ENCODE measurements at regions not wholly inside any gene's neighbourhood (a gene's known extent, or its start where the extent isn't known, plus 50 kb on each side); places are given as distances from the start of the nearest gene placed in this dataset.

DNA sequence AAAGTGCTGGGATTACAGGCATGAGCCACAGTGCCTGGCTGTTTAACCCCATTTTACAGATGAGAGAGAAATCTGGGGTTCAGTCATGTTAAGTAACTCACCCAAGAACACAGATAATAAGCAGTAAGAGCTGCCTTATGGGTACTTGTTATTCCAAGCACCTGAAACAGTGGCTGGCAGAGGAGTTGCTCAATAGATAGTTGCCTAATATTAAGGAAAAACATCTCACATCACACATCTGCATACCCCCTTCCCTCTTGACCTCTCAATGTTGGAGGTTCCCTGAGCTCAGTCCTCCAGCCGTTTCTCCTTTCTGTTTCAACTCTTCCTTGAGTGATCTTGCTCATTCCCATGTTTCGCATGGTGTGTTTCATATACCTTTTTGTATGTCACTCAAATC, 401.9 kb downstream of the KLF12 start:
- Histone ChIP-seq H3K4me3 (ENCODE audit: low read length) (no peak overlapping the region), H3K27me3 (ENCODE audit: control insufficient read depth, insufficient read depth, low read length) (no peaks in the 10 kb centered on the region), H3K9ac (ENCODE audit: low read length) (no peak overlapping the region), H3K4me1 (ENCODE audit: control insufficient read depth, insufficient read depth, low read length) (no peaks in the 10 kb centered on the region), H3K36me3 (ENCODE audit: control insufficient read depth, insufficient read depth, low read length) (no peaks in the 10 kb centered on the region), H3K27ac (ENCODE audit: low read depth, low read length) (no peak overlapping the region)

DNA sequence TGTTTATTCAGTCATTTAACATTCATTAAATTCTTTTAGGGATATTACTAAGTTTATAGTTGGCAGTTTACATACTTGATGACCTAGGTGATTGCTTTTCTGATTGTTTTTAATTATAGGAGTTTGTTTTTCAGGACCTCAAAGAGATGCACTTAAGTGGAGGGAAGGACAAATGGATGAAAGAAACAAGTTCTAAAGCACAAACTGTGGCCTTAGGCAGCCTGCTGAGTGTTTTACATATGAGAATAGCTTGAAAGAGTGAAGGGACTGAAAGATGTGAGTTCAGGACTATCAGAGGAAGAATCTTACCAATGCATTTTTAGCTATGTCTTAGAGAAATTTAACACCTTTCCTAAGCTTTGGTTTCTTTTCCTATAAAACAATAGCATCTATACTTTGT, 402.6 kb downstream of the KLF12 start:
- Histone ChIP-seq H3K36me3 (ENCODE audit: control insufficient read depth, insufficient read depth, low read length) (no peaks in the 10 kb centered on the region), H3K27me3 (ENCODE audit: control insufficient read depth, insufficient read depth, low read length) (no peaks in the 10 kb centered on the region), H3K9ac (ENCODE audit: low read length) (no peak overlapping the region)

DNA sequence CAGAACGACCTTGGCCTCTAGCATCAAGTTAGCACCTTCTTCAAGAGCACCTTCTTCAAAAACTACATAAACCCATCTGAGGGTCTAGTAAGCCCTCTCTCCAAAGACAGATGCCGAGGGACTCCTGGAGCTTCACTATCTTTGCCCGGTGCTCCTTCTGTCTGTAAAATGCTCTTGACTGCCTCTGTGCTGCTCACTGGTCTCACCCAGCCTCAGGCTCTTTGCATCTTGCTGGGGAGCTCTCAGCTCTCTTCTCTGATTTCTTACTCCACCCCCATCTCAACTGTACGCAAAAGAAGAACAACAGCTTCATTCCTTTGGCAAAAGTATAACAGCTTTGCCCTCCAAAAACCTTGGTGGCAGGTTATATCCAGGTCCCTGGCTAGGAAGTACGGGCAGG, 404.2 kb downstream of the KLF12 start:
- no peak overlapping the region for H3K9ac ChIP-seq (ENCODE audit: low read length)
- H3K27ac ChIP-seq (ENCODE audit: low read depth, low read length): no peak overlapping the region
- no peaks in the 10 kb centered on the region for H3K4me1 ChIP-seq (ENCODE audit: control insufficient read depth, insufficient read depth, low read length)
- H3K27me3 ChIP-seq (ENCODE audit: control insufficient read depth, insufficient read depth, low read length): no peaks in the 10 kb centered on the region
- H3K36me3 ChIP-seq (ENCODE audit: control insufficient read depth, insufficient read depth, low read length): no peaks in the 10 kb centered on the region
- H3K4me3 ChIP-seq (ENCODE audit: low read length): no peak overlapping the region

More for the DNA sequence above, 402.6 kb downstream of the KLF12 start:
- H3K4me3 ChIP-seq (ENCODE audit: low read length): no peak overlapping the region
- no peak overlapping the region for H3K27ac ChIP-seq (ENCODE audit: low read depth, low read length)
- H3K4me1 ChIP-seq (ENCODE audit: control insufficient read depth, insufficient read depth, low read length): no peaks in the 10 kb centered on the region

DNA sequence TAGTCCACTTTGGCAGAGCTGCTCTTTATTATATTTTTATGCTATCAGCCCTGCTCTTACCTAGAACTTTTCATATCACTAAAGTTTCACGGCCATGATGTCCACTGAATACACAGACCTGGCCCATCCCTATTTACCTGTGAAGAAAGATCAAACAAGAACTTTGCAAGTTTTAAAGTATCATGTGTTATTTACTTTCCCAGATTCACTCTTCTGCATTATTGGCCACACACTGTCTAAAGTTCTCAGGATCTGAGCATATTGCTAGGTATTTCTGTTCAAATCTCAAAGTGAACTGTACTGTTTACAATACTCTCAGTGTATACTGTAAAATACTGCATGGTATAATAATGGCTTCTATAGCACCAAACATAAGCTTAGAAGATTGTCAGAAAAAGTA, 405.2 kb downstream of the KLF12 start:
- Histone ChIP-seq H3K27me3 (ENCODE audit: control insufficient read depth, insufficient read depth, low read length) (no peaks in the 10 kb centered on the region), H3K4me3 (ENCODE audit: low read length) (no peak overlapping the region), H3K27ac (ENCODE audit: low read depth, low read length) (no peak overlapping the region), H3K36me3 (ENCODE audit: control insufficient read depth, insufficient read depth, low read length) (no peaks in the 10 kb centered on the region), H3K4me1 (ENCODE audit: control insufficient read depth, insufficient read depth, low read length) (no peaks in the 10 kb centered on the region), H3K9ac (ENCODE audit: low read length) (no peak overlapping the region)

- Histone ChIP-seq H3K36me3 (ENCODE audit: control insufficient read depth, insufficient read depth, low read length) (no peaks in the 10 kb centered on the region), H3K4me3 (ENCODE audit: low read length) (no peak overlapping the region), H3K9ac (ENCODE audit: low read length) (no peak overlapping the region), H3K27ac (ENCODE audit: low read depth, low read length) (no peak overlapping the region), H3K27me3 (ENCODE audit: control insufficient read depth, insufficient read depth, low read length) (no peaks in the 10 kb centered on the region), H3K4me1 (ENCODE audit: control insufficient read depth, insufficient read depth, low read length) (no peaks in the 10 kb centered on the region)
These were observed 412.1 kb downstream of the KLF12 start for GRCh38 chr13:73722120-73722519.

GRCh38 chr13:73721571-73721970, 412.6 kb downstream of the KLF12 start:
- no peak overlapping the region for H3K4me3 ChIP-seq (ENCODE audit: low read length)
- no peaks in the 10 kb centered on the region for H3K36me3 ChIP-seq (ENCODE audit: control insufficient read depth, insufficient read depth, low read length)
- no peak overlapping the region for H3K27ac ChIP-seq (ENCODE audit: low read depth, low read length)
- no peaks in the 10 kb centered on the region for H3K4me1 ChIP-seq (ENCODE audit: control insufficient read depth, insufficient read depth, low read length)
- H3K27me3 ChIP-seq (ENCODE audit: control insufficient read depth, insufficient read depth, low read length): no peaks in the 10 kb centered on the region
- H3K9ac ChIP-seq (ENCODE audit: low read length): no peak overlapping the region

GRCh38 chr13:73720216-73720840, 413.9 kb downstream of the KLF12 start:
- Histone ChIP-seq H3K27me3 (ENCODE audit: control insufficient read depth, insufficient read depth, low read length) (no peaks in the 10 kb centered on the region), H3K4me1 (ENCODE audit: control insufficient read depth, insufficient read depth, low read length) (no peaks in the 10 kb centered on the region), H3K4me3 (ENCODE audit: low read length) (no peak overlapping the region), H3K27ac (ENCODE audit: low read depth, low read length) (no peak overlapping the region), H3K9ac (ENCODE audit: low read length) (no peak overlapping the region), H3K36me3 (ENCODE audit: control insufficient read depth, insufficient read depth, low read length) (no peaks in the 10 kb centered on the region)

- Histone ChIP-seq H3K36me3 (ENCODE audit: control insufficient read depth, insufficient read depth, low read length) (no peaks in the 10 kb centered on the region), H3K27ac (ENCODE audit: low read depth, low read length) (no peak overlapping the region), H3K4me1 (ENCODE audit: control insufficient read depth, insufficient read depth, low read length) (no peaks in the 10 kb centered on the region), H3K27me3 (ENCODE audit: control insufficient read depth, insufficient read depth, low read length) (no peaks in the 10 kb centered on the region), H3K4me3 (ENCODE audit: low read length) (no peak overlapping the region), H3K9ac (ENCODE audit: low read length) (no peak overlapping the region)
These were observed 416.0 kb downstream of the KLF12 start for GRCh38 chr13:73718246-73718645.

GRCh38 chr13:73717632-73718031, 416.6 kb downstream of the KLF12 start:
- Histone ChIP-seq H3K27me3 (ENCODE audit: control insufficient read depth, insufficient read depth, low read length) (no peaks in the 10 kb centered on the region), H3K4me3 (ENCODE audit: low read length) (no peak overlapping the region), H3K36me3 (ENCODE audit: control insufficient read depth, insufficient read depth, low read length) (no peaks in the 10 kb centered on the region), H3K27ac (ENCODE audit: low read depth, low read length) (no peak overlapping the region), H3K9ac (ENCODE audit: low read length) (no peak overlapping the region), H3K4me1 (ENCODE audit: control insufficient read depth, insufficient read depth, low read length) (no peaks in the 10 kb centered on the region)

DNA sequence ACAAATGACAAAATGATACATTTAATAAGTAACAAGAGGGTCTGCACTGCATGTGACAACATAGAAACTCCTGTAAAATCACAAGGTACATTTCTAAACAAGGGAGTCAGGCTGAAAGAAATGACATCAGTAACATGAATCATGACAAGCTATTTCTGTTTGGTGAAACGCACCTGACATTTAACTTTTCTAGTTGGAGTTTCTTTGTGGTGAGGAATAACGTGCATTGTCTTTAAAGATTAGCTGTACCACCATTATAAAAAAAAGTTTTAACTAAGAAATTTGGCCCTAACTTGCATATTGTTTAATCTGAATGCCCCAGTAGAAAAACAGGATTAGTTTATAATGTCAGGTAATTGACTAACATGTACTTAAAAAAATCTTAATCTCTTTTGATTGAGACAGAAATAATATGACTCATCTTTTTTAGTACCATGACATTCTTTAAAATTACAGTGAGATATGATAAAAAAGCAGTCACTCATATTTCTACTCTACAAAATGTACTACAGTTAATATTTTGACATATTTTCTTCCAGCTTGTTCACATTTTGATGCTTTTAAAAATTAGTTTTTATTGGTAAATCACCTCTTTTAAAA, 418.2 kb downstream of the KLF12 start:
- H3K36me3 ChIP-seq (ENCODE audit: control insufficient read depth, insufficient read depth, low read length): no peaks in the 10 kb centered on the region
- H3K4me1 ChIP-seq (ENCODE audit: control insufficient read depth, insufficient read depth, low read length): no peaks in the 10 kb centered on the region
- H3K27ac ChIP-seq (ENCODE audit: low read depth, low read length): no peak overlapping the region
- H3K4me3 ChIP-seq (ENCODE audit: low read length): no peak overlapping the region
- no peaks in the 10 kb centered on the region for H3K27me3 ChIP-seq (ENCODE audit: control insufficient read depth, insufficient read depth, low read length)
- no peak overlapping the region for H3K9ac ChIP-seq (ENCODE audit: low read length)

DNA sequence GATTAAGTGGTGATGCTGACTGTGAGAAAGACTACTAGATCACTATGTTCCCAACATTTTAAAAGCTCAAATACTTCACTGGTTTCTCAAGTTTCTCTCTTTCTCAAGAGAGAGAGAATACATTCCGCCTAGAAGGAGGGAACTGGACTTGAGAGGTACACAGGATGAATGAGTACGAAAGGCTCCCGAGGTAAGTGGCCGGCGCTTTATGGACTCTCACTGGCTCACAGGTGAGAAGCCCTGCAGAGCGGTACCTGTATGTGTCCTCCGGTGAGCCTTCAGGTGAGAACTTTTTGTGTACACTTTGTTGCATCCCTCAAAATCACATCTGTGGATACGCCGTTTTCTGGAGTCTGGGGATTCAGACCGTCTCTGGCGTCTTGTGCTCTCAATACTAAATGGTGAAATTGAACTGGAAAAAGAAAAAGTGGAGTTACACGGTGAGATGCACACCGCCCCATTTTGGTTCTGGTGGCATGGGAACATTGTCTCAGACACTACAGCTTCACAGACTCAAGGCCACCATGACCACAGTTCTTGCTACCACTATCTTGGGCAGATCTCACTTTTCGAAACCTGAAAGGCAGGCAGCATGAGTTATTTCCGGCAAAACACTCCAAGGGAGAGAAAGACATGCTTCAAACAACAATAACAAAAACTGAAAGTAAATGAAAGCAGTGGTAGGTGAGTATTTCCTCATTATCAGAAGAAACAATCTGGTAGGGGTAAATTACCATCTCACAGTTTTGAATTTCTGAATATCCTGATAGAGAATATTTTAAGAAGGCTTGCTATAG, 418.9 kb downstream of the KLF12 start:
- H3K27me3 ChIP-seq (ENCODE audit: control insufficient read depth, insufficient read depth, low read length): no peaks in the 10 kb centered on the region
- no peak overlapping the region for H3K27ac ChIP-seq (ENCODE audit: low read depth, low read length)
- H3K36me3 ChIP-seq (ENCODE audit: control insufficient read depth, insufficient read depth, low read length): no peaks in the 10 kb centered on the region
- H3K4me3 ChIP-seq (ENCODE audit: low read length): no peak overlapping the region
- no peak overlapping the region for H3K9ac ChIP-seq (ENCODE audit: low read length)
- H3K4me1 ChIP-seq (ENCODE audit: control insufficient read depth, insufficient read depth, low read length): no peaks in the 10 kb centered on the region

DNA sequence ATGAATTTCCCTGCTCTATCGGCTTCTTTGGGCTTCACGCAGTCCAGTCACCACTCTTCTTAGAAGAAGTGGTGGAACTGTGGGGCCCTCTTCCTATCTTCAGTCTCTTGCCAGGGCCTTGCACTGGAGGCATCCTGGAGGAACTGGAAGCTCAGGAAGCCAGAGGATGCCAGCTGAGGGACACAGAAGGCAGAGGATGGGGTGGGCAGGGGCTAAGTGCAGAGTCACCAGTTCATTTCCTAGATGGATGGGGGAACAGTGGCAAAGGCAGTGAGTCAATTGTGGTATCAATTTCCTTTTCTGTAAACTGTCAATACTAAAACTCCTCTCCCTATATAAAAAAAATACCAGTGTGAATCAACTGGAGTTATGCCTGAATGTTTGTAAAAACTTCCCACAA, 419.7 kb downstream of the KLF12 start:
- H3K4me1 ChIP-seq (ENCODE audit: control insufficient read depth, insufficient read depth, low read length): no peaks in the 10 kb centered on the region
- H3K36me3 ChIP-seq (ENCODE audit: control insufficient read depth, insufficient read depth, low read length): no peaks in the 10 kb centered on the region
- H3K27ac ChIP-seq (ENCODE audit: low read depth, low read length): no peak overlapping the region
- H3K9ac ChIP-seq (ENCODE audit: low read length): no peak overlapping the region
- no peak overlapping the region for H3K4me3 ChIP-seq (ENCODE audit: low read length)
- no peaks in the 10 kb centered on the region for H3K27me3 ChIP-seq (ENCODE audit: control insufficient read depth, insufficient read depth, low read length)

Measured in rectal smooth muscle tissue (tissue), 1 donor.